ENCODE measurements at regions not wholly inside any gene's neighbourhood (a gene's known extent, or its start where the extent isn't known, plus 50 kb on each side); places are given as distances from the start of the nearest gene placed in this dataset.

DNA sequence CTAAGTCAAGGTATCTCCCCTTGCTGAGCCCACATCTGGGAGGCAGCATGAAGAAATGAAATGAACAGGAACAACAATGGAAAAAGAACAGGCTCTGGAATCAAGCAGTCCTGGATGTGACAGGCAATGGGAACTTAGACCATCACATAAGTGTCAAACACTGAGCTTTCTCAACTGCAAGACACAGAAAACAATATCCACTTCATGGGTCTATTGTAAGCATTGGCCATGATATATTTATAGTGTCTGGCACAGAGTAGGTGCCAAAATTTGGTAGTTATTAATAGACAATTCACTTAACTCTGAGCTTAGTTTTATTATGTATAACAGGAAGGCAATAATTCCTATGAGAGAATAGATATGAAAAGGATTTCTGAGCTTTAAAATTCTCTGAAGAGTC is 64.1 kb upstream of the ATP1B1 start:
- no peak for DNase-seq (ENCODE audit: low spot score)
- H3K4me3 ChIP-seq: no peak overlapping the region
- TF ChIP-seq, protein P1, sequence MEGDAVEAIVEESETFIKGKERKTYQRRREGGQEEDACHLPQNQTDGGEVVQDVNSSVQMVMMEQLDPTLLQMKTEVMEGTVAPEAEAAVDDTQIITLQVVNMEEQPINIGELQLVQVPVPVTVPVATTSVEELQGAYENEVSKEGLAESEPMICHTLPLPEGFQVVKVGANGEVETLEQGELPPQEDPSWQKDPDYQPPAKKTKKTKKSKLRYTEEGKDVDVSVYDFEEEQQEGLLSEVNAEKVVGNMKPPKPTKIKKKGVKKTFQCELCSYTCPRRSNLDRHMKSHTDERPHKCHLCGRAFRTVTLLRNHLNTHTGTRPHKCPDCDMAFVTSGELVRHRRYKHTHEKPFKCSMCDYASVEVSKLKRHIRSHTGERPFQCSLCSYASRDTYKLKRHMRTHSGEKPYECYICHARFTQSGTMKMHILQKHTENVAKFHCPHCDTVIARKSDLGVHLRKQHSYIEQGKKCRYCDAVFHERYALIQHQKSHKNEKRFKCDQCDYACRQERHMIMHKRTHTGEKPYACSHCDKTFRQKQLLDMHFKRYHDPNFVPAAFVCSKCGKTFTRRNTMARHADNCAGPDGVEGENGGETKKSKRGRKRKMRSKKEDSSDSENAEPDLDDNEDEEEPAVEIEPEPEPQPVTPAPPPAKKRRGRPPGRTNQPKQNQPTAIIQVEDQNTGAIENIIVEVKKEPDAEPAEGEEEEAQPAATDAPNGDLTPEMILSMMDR (IDR thresholded peaks at IDR 0.05): no peak
- H3K27ac ChIP-seq: no peak overlapping the region

DNA sequence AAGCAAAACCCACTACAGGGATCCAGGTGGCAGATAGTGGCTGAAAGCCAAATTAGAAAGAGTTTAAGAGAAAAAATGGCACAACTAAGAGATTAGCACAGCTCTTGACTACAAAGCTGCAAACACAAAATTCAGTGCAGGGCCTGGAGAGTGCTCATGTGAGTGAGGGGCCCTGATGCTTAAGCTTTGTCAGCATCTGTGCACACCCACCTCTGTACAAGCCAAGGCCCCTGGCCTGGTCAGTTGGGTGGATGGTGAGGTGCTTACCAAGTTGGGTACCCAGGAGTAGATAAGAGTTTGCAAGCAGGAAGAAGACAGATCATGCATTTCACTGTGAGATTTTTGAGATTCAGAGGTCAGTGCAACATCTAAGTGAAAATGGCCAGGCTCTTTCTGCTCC is 62.7 kb upstream of the ATP1B1 start:
- DNase-seq (ENCODE audit: low spot score): no peak
- H3K27ac ChIP-seq: peak overlapping the region in 1 of 2 donors; percentile 37
- TF ChIP-seq, protein P1 (IDR thresholded peaks at IDR 0.05): no peak

DNA sequence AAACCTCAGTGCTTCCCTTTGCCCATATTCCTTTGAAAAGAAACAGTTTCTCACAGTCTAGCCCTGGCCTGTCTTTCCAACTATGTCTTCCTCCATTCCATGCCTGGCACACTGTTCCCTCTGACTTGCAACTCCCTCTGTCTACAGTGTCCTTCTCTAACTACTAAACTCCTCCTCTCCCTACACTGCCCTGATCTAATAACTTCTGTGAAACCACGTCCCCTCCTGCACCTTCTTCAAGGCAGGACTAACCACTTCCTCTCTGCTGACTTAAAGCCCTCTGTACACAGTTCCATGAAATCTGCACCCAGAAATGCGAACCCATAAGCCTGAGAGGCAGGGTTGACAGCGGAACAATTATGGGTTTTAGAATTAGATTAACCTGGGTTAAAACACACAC is 62.2 kb upstream of the ATP1B1 start:
- Histone ChIP-seq H3K27ac (peak overlapping the region in 1 of 2 donors; percentile 37), H3K4me3 (no peak overlapping the region)
- no peak for DNase-seq (ENCODE audit: low spot score)

More for the DNA sequence above, 62.7 kb upstream of the ATP1B1 start:
- no peak overlapping the region for H3K4me3 ChIP-seq

DNA sequence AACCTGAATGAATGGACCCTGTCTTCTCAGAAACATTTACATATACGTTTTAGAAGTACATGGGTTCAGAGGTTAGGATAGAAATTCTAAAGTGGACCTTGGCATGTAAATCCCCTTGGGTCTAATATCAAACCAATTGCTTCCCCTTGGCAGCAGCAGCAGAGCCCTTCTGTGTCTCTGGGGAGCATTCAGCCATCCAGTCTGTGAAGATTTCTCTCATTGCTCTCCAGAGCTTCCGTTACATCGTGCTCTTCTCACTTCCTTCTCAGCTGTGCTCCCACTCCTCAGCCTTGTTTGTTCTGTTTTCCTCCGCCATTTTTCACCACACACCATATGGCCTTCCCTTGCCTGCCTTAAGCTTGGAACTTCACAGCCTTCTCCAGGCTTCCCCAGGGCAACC is 61.5 kb upstream of the ATP1B1 start:
- DNase-seq (ENCODE audit: low spot score): no peak
- H3K4me3 ChIP-seq: no peak overlapping the region
- TF ChIP-seq, protein P1 (IDR thresholded peaks at IDR 0.05): no peak
- no peak overlapping the region for H3K27ac ChIP-seq

More for the DNA sequence above, 62.2 kb upstream of the ATP1B1 start:
- TF ChIP-seq, protein P1 (IDR thresholded peaks at IDR 0.05): no peak

DNA sequence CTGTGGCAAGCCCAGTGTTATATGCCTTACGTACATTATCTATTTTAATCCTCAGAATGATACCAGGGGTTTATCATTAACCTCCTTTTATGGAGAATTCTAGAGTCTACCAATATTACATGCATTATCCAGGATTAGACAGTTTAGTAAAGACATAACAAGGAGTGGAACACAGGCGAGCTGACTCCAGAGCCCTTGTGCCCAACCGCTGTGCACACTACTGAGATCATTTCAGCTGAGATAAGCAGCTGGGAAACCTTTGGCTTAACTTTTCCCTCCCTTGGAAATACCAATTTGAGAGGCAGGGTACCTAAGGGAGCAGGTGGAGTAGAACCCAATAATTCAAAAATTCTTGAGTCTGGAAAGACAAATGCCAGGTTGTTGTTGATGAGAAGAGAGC is 59.8 kb upstream of the ATP1B1 start:
- no peak overlapping the region for H3K27ac ChIP-seq
- no peak overlapping the region for H3K4me3 ChIP-seq
- no peak for DNase-seq (ENCODE audit: low spot score)
- TF ChIP-seq, protein P1 (IDR thresholded peaks at IDR 0.05): no peak

DNA sequence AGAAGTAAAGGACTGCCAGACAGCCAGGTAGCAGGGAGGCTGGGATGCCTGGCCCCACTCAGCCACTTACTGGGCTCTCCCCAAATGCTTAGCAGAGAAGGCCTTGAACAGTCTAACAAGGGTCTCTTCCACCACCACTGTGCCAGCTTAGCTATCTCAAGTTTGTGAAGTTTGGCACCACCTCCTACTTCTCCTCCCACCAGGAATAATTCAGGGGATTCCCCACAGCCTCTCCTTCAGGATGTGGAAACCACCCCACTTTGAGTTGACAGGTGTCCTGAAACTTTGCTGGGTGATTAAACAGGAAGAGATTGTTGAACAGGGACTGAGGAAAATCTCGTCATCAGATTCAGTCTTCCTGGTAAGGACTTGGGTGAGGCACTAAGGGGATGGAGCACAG is 59.4 kb upstream of the ATP1B1 start:
- DNase-seq (ENCODE audit: low spot score): no peak
- TF ChIP-seq, protein P1 (IDR thresholded peaks at IDR 0.05): no peak
- Histone ChIP-seq H3K4me3 (no peak overlapping the region), H3K27ac (no peak overlapping the region)

DNA sequence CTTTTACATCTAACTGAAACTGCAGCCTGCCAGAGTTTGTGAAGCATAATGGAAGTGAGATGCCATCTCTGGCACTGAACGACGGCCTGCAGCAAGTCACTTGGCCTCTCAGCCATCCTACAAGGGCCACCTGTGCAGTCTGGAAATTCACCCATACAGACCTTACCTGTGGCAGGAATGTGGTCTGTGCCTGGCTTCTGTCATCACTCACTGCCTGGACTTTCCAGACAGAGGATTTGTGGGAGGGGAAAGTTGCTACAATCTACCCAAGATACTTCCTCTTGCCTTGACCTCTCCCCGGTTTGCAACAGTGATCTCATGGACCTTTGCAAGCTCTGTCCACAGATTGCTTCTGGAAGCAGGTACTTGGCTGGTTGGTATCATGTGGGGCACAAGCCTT is 58.4 kb upstream of the ATP1B1 start:
- H3K27ac ChIP-seq: no peak overlapping the region
- DNase-seq (ENCODE audit: low spot score): no peak
- TF ChIP-seq, protein P1 (IDR thresholded peaks at IDR 0.05): no peak
- no peak overlapping the region for H3K4me3 ChIP-seq

Data from coronary artery (tissue), 2 donors.